NCI-H146 treated with DMSO at 0.1 percent for 48 hours (cell line): ENCODE measurements at regions not wholly inside any gene's neighbourhood (a gene's known extent, or its start where the extent isn't known, plus 50 kb on each side); places are given as distances from the start of the nearest gene placed in this dataset.

Experiments
- DNase-seq: peaks from one replicate; lab custom pipeline; 2025; ENCODE audit not compliant: unreplicated experiment; lab: John Stamatoyannopoulos, UW

DNA sequence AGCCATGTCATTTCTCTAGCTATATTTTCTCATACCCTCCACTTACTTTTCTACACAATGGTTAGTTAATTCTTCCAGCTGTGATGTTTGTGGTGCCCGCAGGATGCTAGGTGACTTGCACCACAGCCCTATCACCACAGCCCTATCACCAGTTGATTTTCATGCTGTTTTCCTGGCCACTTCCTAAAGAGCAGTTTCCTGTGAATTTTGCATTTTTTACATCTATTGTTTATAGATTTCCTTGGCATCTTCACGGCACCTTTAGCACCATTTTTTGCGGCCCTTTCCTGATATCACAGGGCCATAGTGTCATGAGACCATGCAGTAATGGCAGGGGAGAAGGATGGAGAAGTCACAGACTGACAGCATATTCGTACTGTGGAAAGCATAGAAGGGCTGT lies 132.9 kb upstream of the PRICKLE2 start:
- no peak for DNase-seq

DNA sequence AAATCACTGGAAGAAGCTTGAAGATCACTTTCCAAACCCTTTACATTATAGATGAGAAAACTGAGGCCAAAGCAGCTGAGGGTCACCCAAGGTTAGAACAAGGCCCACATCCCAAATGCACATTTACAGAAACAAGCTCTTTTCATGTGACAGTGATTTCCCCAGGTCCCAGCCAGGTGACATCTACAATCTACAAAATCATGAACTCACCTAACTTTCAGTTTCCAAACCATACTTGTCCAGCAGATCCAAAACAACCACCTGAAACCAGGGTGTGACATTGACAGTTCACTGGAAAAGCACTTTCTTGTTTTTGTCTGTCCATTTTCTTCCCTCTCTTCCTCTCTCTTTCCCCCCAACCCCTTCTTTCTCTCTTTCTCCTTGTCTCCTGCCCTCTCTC lies 132.2 kb upstream of the PRICKLE2 start:
- DNase-seq, result no peak

DNA sequence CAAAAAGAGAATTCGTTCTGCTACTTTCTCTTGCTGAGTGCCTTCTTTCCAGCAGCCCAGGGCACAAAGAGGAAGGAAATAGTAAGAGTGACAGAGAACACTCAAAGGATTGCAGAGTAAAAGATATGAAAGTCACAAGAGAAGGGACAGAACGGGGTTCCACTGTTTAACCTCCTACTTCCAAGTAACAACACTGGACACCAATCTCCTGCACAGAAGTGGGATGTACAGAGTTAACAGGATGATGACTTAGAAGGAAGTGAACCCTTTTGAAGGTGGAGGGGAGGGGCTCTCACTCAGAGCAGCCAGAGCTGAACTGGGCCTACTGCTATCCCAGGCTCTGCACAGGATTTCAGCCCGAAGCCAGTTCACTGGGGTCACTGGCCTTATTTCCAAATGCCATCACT lies 130.1 kb upstream of the PRICKLE2 start:
- no peak for DNase-seq

DNA sequence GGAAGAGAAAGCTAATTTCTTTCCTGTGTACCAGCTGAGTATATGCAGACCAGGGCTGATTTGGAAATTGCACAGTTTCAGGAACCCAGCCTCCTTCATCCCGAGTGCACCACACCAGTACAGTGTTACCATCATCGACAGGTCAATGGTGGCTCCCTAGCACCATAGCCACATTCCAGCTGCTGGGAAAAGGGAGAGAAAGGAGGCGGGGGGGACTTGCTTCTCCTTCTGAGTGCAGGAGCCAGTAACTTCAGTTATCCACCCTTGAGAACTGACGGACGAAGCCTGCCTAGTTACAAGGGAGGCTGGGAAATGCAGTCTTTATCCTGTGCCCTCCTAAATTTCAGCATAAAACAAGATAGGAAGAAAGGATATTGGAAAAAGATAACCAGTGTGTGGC lies 129.7 kb upstream of the PRICKLE2 start:
- no peak for DNase-seq

- no peak for DNase-seq
These were observed 129.0 kb upstream of the PRICKLE2 start for GRCh38 chr3:64354221-64354620.

DNA sequence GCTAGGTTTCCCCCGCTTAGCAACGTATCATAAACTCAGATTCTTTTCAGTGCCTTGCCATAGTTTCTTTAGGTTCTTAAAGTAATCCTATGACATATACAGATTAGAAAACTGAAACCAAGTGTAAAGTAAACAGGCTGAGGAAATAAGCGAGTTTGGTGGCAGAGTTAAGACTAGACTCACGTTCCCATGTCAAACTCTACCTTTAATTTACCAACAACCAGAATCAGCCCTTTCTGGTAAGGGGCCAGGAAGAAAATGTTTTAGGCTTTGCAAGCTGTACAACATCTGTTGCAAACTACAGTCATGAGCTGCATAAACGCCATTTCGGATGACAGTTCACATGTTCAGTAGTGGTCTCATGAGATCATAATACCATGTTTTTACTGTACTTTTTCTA lies 128.0 kb upstream of the PRICKLE2 start:
- no peak for DNase-seq

DNA sequence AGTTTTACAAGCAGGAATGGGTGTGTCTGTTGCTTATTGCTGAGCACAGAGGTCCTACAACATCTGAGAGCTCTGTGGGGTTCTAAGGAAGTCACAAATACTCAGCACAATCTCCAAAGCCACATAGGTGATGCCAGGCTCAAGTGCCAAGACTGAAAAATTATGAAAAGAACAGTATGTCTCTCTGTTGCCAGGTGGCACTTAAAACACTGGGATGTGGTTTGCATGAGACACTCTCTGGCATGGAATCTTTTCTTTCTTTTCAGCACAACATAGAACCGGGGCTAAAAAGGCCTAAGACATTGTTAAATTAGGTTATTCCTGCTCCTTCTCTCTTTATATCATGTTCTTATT lies 127.3 kb upstream of the PRICKLE2 start:
- DNase-seq, result no peak

- DNase-seq, result no peak
These were observed 126.7 kb upstream of the PRICKLE2 start for GRCh38 chr3:64351713-64352638.

GRCh38 chr3:64349551-64349950 lies 124.3 kb upstream of the PRICKLE2 start:
- no peak for DNase-seq

DNA sequence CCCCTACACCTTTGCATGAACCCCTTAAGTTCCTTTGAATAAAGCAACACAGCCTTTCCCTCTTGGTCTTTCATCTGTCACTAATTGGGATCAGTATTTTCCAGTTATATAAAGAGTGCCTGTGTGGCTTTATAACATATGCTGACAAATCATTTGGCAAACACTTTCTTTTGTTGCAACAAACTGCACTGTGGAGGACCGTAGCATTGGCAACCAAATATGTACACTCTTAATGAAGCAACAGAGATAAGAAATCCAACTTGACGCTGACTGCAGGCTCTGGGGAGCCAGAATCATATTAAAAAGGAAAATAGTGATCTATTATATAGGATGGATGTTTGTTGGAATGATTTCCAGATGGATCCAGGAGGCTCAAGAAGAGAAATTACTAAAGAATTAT lies 120.1 kb upstream of the PRICKLE2 start:
- DNase-seq, result peak; percentile 12

DNA sequence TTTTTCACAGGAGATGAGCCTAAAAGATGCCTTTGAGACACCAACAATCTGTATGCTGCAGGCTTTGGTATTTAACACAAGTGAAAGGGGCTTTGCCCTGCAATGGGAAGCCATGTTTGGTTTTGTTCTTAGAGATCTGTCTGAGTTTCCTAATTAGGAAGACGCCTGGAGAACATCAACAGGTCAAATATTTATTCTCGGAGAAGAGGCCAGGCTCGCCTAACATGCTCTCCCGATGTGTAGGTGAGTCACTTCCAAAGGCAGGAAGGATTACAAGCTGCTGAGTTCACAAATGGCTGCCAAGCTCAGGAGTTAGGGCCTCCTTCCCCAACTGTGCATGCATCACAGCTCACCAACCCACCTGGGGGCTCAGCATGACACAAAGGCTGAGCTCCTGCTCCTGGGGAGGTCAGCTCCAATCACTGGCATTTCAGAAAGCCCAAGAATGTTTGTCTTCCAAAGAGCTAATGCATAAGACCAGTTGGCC lies 119.5 kb upstream of the PRICKLE2 start:
- DNase-seq, result no peak

- no peak for DNase-seq
These were observed 118.6 kb upstream of the PRICKLE2 start for GRCh38 chr3:64343689-64344430.

DNA sequence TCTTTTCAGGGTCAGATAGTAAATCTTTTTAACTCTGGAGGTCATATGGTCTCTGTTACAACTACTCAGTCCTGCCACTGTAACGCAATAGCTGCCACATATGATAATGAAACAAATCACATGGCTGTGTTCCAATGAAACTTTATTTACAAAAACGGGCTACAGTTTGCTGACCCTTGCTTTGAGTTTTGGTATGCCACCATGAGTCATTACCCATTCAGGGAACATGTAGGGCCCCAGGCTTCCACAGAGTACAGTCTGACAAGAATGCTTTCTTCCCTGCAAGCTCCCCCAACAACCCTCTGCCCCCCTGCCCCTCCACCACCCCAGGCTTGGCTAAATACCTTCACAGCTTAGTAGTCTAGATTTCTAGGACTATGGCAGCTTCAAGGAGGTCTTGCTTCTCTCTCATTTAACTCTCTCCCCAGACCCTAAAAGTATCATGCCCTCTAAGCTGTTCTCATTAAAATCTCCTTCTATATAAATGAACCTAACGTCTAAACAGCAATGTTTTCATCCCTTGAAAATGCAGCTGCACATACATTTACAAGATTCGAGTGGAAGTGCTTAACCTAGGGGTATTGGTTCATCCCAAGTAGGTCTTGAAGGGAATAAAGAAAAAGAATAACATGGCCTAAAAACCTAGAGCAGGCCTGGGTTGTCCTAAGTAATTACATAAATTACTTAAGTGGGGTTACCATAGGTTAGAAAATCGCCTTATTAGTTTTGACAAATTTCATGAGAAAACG lies 117.8 kb upstream of the PRICKLE2 start:
- DNase-seq, result no peak

DNA sequence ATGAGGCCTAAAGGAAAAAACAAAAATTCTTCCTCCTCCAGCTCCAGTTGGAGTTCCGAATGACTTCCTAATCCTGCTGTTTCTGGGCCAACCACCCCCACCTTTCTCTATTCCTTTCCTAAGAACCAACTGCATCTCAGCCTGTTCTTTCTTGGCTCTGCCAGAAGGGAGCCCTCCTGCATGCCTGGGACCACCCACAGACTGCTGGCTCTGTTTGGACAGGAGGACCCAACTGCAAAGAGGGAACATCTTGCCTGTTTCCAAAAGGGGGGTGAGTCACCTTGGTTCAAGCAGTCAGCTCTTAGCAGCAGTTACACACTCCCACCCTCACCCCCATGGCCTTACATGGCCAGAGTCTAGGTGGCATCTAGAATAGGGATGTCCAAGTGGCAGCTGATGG lies 116.0 kb upstream of the PRICKLE2 start:
- DNase-seq, result no peak

DNA sequence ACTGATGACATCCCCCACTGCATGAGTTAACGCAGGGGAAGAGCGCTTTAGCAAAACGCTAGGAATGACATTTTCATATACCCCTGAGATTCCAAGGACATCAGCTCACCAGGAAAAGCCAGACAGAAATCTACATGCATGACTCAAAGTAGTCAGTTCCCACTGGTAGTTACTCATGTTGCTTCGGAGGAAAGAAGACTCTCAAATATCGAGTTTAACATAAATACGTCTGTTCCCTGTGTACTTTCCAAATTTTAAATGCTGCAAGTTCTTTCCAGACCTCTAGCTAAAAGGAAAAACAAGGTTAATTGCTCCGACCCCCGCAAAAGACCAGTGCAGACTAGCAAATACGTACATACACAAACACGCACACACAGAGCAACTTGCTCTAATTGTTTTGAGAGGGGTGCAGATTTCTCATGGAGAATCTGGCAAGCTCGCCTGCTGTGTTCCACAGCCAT lies 115.4 kb upstream of the PRICKLE2 start:
- no peak for DNase-seq

GRCh38 chr3:64336488-64336887 lies 111.2 kb upstream of the PRICKLE2 start:
- no peak for DNase-seq

- no peak for DNase-seq
These were observed 107.4 kb upstream of the PRICKLE2 start for GRCh38 chr3:64332459-64333350.

DNA sequence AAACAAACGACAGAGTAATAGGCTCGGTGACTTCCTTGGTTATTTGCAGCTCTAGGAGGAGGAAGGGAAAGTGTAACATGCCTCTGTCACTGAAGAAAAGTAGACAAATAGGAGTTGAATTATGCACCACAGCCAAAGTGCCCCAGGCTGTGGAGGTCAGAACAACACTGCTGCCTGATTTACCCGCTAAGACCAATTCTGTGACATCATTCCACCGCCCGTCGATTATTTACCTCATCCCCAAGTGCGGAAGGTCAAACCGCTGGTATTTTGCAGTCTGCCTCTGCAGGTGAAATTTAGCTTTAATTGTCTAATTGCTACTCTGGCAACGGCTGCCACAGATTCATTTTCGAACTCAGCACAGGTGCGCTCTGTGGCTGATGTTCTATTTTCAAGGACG lies 106.3 kb upstream of the PRICKLE2 start:
- DNase-seq, result peak; percentile 85

- DNase-seq, result no peak
These were observed 103.8 kb upstream of the PRICKLE2 start for GRCh38 chr3:64329037-64329436.

DNA sequence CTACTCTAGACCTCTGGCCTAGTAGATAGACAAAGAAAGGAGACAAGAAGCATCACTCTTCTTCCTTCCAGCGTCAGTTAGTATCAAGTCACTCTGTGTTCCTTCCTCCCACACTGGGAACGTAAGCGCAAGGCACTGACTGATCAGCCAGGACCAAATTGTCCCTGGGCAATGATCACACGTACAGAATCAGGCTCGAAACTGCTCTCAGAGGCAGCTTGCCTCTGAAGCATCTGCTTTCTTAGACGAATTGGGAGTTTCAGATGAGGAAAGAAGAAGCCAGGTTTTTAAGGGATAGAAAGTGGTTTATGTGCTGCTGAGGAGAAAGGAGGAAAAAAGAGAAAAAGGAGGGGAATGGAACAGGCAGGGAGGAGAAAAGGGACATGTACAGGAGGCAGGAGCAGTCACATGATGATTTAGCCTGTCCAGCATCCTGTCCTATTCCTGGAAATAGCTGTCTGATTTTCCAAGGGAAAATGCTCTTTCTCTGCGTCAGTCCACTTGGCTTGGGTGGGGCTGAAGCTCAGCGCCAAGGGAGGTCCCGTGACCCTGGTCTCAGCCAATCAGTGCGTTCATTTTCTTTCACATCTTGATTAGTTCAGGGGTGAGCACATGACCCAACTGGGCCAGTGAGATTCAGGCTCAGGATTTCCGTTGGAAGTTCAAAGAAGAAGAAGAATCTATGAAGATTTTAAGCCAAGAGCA lies 102.0 kb upstream of the PRICKLE2 start:
- no peak for DNase-seq
